Body of pancreas (tissue), 4 donors: ENCODE measurements at regions not wholly inside any gene's neighbourhood (a gene's known extent, or its start where the extent isn't known, plus 50 kb on each side); places are given as distances from the start of the nearest gene placed in this dataset.

ENCODE experiments used
- CTCF ChIP-seq, 7 experiments: fragments of 450-650 bp in 4 of 7; fragments of 200-600 bp in 3 of 7; sonication (generic) in 3 of 7; IDR thresholded peaks; one replicate each; pipeline ENCODE4 v1.5.1; 2016 to 2019; ENCODE audit warnings: antibody characterized with exemption in 7 of 7
- POLR2A ChIP-seq, 3 donors: fragments of 450-650 bp; IDR thresholded peaks; one replicate each; pipeline ENCODE4 v1.6.1; 2016; ENCODE audit warnings: antibody characterized with exemption in 3 of 3, mild to moderate bottlenecking in 2 of 3

GRCh38 chr9:19630760-19631159, 158.1 kb downstream of the SLC24A2 start:
- no peak for TF ChIP-seq CTCF (IDR thresholded peaks at IDR 0.05)
- no peak for TF ChIP-seq POLR2A (IDR thresholded peaks at IDR 0.05)
